ENCODE measurements at regions not wholly inside any gene's neighbourhood (a gene's known extent, or its start where the extent isn't known, plus 50 kb on each side); places are given as distances from the start of the nearest gene placed in this dataset.

DNA sequence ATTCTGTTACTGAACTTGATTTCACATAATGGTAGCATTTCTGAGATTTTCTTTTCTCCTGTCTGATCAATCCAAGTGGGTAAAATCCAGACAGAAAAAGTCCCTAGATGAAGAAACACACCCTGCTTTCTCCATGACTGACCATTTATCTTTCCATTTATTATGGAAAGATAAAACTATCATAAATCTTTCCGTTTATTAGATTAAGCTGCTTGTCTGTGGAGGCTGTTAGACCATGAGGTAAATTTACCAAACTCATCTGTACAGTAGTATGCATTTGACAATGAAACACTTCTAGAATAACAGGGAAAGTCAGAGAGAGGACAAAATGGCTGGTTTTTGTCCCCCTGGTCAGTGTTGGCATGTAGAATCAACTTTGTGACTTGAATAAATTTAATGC lies 491.2 kb upstream of the SEMA6A start:
- no peak for DNase-seq (ENCODE audit: low read depth in 2 of 2)
- TF ChIP-seq, protein P1, sequence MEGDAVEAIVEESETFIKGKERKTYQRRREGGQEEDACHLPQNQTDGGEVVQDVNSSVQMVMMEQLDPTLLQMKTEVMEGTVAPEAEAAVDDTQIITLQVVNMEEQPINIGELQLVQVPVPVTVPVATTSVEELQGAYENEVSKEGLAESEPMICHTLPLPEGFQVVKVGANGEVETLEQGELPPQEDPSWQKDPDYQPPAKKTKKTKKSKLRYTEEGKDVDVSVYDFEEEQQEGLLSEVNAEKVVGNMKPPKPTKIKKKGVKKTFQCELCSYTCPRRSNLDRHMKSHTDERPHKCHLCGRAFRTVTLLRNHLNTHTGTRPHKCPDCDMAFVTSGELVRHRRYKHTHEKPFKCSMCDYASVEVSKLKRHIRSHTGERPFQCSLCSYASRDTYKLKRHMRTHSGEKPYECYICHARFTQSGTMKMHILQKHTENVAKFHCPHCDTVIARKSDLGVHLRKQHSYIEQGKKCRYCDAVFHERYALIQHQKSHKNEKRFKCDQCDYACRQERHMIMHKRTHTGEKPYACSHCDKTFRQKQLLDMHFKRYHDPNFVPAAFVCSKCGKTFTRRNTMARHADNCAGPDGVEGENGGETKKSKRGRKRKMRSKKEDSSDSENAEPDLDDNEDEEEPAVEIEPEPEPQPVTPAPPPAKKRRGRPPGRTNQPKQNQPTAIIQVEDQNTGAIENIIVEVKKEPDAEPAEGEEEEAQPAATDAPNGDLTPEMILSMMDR (IDR thresholded peaks at IDR 0.05; ENCODE audit: low read depth, low read length), result no peak
- no peak overlapping the region for H3K4me3 ChIP-seq (replicated peaks in 1 of 2; ENCODE audit: low read depth in 2 of 2, low read length in 2 of 2)

DNA sequence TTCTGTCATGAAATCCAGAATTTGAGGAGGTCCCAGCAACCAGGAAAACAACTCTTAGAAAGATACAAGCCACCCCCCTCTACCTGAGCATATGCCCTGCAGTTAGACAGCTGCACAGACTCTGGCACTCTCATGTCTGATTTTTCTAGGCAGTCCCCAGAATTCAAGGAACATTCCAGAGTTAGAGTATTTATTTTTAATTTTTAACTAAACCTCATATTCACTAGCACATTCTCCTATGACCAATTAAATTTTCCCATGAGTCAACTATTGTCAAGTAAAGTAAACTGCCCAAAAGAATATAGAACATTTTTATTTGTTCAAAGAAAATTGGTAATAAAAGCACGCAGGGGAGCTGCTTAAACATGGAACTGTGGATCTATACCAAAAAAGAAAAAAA lies 490.5 kb upstream of the SEMA6A start:
- no peak overlapping the region for H3K4me3 ChIP-seq (replicated peaks in 1 of 2; ENCODE audit: low read depth in 2 of 2, low read length in 2 of 2)
- no peak for DNase-seq (ENCODE audit: low read depth in 2 of 2)
- TF ChIP-seq, protein P1 (IDR thresholded peaks at IDR 0.05; ENCODE audit: low read depth, low read length), result no peak

DNA sequence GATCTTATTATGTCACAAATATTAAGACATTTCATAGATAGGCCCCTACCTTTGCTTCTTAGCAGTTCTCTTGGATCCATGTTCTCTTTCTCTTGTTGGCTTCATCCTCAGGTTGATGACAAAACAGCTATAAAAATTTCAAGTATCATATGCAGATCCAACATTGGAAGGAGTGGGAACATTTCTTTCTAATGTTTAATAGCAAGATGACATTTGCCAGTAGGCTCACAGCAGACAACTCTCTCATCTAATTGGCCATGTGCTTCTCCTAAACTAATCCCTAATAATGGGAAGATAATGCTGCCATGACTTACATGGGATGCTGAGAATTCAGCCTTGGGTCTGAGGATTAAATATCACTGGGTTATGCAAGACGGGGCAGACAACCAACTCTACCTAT lies 485.5 kb upstream of the SEMA6A start:
- no peak for DNase-seq (ENCODE audit: low read depth in 2 of 2)
- TF ChIP-seq, protein P1 (IDR thresholded peaks at IDR 0.05; ENCODE audit: low read depth, low read length), result no peak
- H3K4me3 ChIP-seq (replicated peaks in 1 of 2; ENCODE audit: low read depth in 2 of 2, low read length in 2 of 2), result no peak overlapping the region

- H3K4me3 ChIP-seq (replicated peaks in 1 of 2; ENCODE audit: low read depth in 2 of 2, low read length in 2 of 2), result no peak overlapping the region
- TF ChIP-seq, protein P1 (IDR thresholded peaks at IDR 0.05; ENCODE audit: low read depth, low read length), result no peak
- no peak for DNase-seq (ENCODE audit: low read depth in 2 of 2)
Observed at GRCh38 chr5:117058740-117059139, 484.1 kb upstream of the SEMA6A start.

- DNase-seq (ENCODE audit: low read depth in 2 of 2), result no peak
- TF ChIP-seq, protein P1 (IDR thresholded peaks at IDR 0.05; ENCODE audit: low read depth, low read length), result no peak
- no peak overlapping the region for H3K4me3 ChIP-seq (replicated peaks in 1 of 2; ENCODE audit: low read depth in 2 of 2, low read length in 2 of 2)
Observed at GRCh38 chr5:117055517-117055916, 480.9 kb upstream of the SEMA6A start.

GRCh38 chr5:117054911-117055310 lies 480.3 kb upstream of the SEMA6A start:
- DNase-seq (ENCODE audit: low read depth in 2 of 2), result no peak
- no peak overlapping the region for H3K4me3 ChIP-seq (replicated peaks in 1 of 2; ENCODE audit: low read depth in 2 of 2, low read length in 2 of 2)
- TF ChIP-seq, protein P1 (IDR thresholded peaks at IDR 0.05; ENCODE audit: low read depth, low read length), result no peak

- DNase-seq (ENCODE audit: low read depth in 2 of 2), result no peak
- no peak overlapping the region for H3K4me3 ChIP-seq (replicated peaks in 1 of 2; ENCODE audit: low read depth in 2 of 2, low read length in 2 of 2)
- TF ChIP-seq, protein P1 (IDR thresholded peaks at IDR 0.05; ENCODE audit: low read depth, low read length), result no peak
Observed at GRCh38 chr5:117054141-117054540, 479.5 kb upstream of the SEMA6A start.
